ENCODE measurements at regions not wholly inside any gene's neighbourhood (a gene's known extent, or its start where the extent isn't known, plus 50 kb on each side); places are given as distances from the start of the nearest gene placed in this dataset.

DNA sequence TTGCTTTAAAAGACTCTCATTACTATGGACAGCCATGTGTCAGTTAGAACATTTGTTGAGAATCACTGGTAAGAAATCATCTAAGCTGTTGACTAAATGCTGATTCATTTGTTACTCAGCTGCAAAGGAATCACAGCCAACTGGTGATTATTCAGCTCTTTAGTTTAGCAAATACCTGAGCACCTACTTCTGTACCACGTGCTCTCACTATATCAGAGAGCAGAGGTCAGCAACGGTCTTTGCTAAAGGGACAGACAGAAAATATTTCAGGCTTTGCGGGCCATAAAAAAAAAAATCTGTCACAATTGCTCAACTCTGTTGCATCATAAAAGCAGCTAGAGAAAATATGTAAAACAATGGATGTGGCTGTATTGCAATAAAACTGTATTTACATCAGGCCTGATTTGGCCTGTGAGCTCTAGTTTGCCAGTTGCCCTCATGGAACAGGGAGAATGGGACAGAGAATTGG lies 377.6 kb downstream of the DNAH5 start:
- no peak for TF ChIP-seq EZH2phosphoT487 (IDR thresholded peaks at IDR 0.05)
- TF ChIP-seq EZH2 (IDR thresholded peaks at IDR 0.05): no peak
- TF ChIP-seq, protein P1, sequence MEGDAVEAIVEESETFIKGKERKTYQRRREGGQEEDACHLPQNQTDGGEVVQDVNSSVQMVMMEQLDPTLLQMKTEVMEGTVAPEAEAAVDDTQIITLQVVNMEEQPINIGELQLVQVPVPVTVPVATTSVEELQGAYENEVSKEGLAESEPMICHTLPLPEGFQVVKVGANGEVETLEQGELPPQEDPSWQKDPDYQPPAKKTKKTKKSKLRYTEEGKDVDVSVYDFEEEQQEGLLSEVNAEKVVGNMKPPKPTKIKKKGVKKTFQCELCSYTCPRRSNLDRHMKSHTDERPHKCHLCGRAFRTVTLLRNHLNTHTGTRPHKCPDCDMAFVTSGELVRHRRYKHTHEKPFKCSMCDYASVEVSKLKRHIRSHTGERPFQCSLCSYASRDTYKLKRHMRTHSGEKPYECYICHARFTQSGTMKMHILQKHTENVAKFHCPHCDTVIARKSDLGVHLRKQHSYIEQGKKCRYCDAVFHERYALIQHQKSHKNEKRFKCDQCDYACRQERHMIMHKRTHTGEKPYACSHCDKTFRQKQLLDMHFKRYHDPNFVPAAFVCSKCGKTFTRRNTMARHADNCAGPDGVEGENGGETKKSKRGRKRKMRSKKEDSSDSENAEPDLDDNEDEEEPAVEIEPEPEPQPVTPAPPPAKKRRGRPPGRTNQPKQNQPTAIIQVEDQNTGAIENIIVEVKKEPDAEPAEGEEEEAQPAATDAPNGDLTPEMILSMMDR (IDR thresholded peaks at IDR 0.05): no peak
- H3K27me3 Mint-ChIP-seq (ENCODE audit: insufficient read depth, low read depth): no peaks in the 10 kb centered on the region
- H3K4me3 Mint-ChIP-seq: no peak overlapping the region
- H3K9me3 ChIP-seq (ENCODE audit: low read depth): no peaks in the 10 kb centered on the region
- H3K4me2 ChIP-seq: no peak overlapping the region
- H3K9me3 Mint-ChIP-seq: no peaks in the 10 kb centered on the region
- no peaks in the 10 kb centered on the region for H3K79me2 ChIP-seq (ENCODE audit: low read depth)
- no peaks in the 10 kb centered on the region for H3K36me3 Mint-ChIP-seq
- no peaks in the 10 kb centered on the region for H3K27me3 ChIP-seq
- no peak overlapping the region for H2AFZ ChIP-seq (replicated peaks)
- no peak for DNase-seq (ENCODE audit: low spot score)
- no peak overlapping the region for H3K27ac ChIP-seq
- no peaks in the 10 kb centered on the region for H3K4me1 ChIP-seq
- H3K4me1 Mint-ChIP-seq: no peaks in the 10 kb centered on the region
- no peaks in the 10 kb centered on the region for H3F3A ChIP-seq (ENCODE audit: low read depth)
- H3K27ac Mint-ChIP-seq: no peak overlapping the region
- no peak overlapping the region for H3K4me3 ChIP-seq
- no peaks in the 10 kb centered on the region for H4K20me1 ChIP-seq (ENCODE audit: low read depth)
- H3K36me3 ChIP-seq: no peaks in the 10 kb centered on the region
- H3K9ac ChIP-seq: no peak overlapping the region

DNA sequence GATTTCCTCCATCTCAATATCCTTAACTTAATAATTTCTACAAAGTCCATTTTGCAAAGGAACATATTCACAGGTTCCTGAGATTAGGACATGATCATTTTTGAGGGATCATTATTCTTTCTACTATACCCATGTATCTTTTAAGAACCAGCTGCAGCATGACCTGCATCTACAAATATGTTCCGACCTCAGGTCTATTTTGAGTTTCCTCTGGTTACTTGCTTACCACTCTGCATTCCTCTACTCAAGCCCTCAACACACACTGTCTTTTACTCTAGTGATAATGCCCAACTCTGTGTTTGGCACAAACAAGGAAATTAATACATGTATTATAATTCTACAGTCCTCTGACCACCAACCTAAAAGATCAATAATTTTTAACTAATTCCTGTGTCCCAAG lies 386.1 kb downstream of the DNAH5 start:
- H3K4me1 Mint-ChIP-seq: no peaks in the 10 kb centered on the region
- H2AFZ ChIP-seq (replicated peaks): no peak overlapping the region
- H3F3A ChIP-seq (ENCODE audit: low read depth): no peaks in the 10 kb centered on the region
- H3K9me3 Mint-ChIP-seq: no peaks in the 10 kb centered on the region
- H3K9ac ChIP-seq: no peak overlapping the region
- no peaks in the 10 kb centered on the region for H3K36me3 ChIP-seq
- H3K9me3 ChIP-seq (ENCODE audit: low read depth): no peaks in the 10 kb centered on the region
- H3K4me3 ChIP-seq: no peak overlapping the region
- no peak for DNase-seq (ENCODE audit: low spot score)
- H3K4me3 Mint-ChIP-seq: no peak overlapping the region
- H3K27me3 Mint-ChIP-seq (ENCODE audit: insufficient read depth, low read depth): peaks cover 2% of the 10 kb centered on the region
- H3K4me2 ChIP-seq: no peak overlapping the region
- H3K4me1 ChIP-seq: no peaks in the 10 kb centered on the region
- TF ChIP-seq, protein P1 (IDR thresholded peaks at IDR 0.05): no peak
- TF ChIP-seq EZH2 (IDR thresholded peaks at IDR 0.05): no peak
- no peaks in the 10 kb centered on the region for H3K27me3 ChIP-seq
- no peaks in the 10 kb centered on the region for H3K36me3 Mint-ChIP-seq
- H3K27ac Mint-ChIP-seq: no peak overlapping the region
- H4K20me1 ChIP-seq (ENCODE audit: low read depth): no peaks in the 10 kb centered on the region
- H3K79me2 ChIP-seq (ENCODE audit: low read depth): no peaks in the 10 kb centered on the region
- H3K27ac ChIP-seq: no peak overlapping the region

DNA sequence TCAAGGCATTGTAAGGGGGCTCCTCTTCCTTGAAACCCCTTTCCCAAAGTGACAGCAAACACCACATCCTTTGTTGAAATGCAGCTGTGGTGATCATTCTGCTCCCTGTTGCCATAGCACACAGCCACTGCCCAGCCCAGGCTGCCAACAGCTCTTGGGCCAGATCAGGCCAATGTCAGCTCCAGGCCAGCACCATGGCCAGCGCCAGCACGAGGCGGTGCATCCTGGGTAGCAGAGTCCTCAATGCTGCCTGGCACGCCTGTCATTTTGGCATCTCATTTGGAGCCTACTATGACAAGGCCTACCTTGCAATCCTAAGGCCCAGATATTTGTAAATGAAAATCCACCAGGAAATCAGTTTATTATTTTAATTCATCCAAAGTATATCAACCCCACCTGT lies 390.6 kb downstream of the DNAH5 start:
- Histone ChIP-seq H3K4me1 (peaks cover 7% of the 10 kb centered on the region), H3K36me3 (no peaks in the 10 kb centered on the region), H3K27me3 (no peaks in the 10 kb centered on the region), H3K4me2 (no peak overlapping the region), H2AFZ (replicated peaks) (no peak overlapping the region), H3K9me3 (ENCODE audit: low read depth) (no peaks in the 10 kb centered on the region), H3K79me2 (ENCODE audit: low read depth) (no peaks in the 10 kb centered on the region), H3K4me3 (no peak overlapping the region), H3K27ac (no peak overlapping the region), H3K9ac (no peak overlapping the region), H4K20me1 (ENCODE audit: low read depth) (no peaks in the 10 kb centered on the region), H3F3A (ENCODE audit: low read depth) (no peaks in the 10 kb centered on the region)
- peak; percentile 76 for DNase-seq (ENCODE audit: low spot score)
- Mint-ChIP-seq H3K36me3 (no peaks in the 10 kb centered on the region), H3K27me3 (ENCODE audit: insufficient read depth, low read depth) (peaks cover 2% of the 10 kb centered on the region), H3K4me3 (no peak overlapping the region), H3K4me1 (no peaks in the 10 kb centered on the region), H3K27ac (no peak overlapping the region), H3K9me3 (no peaks in the 10 kb centered on the region)
- TF ChIP-seq EZH2phosphoT487 (IDR thresholded peaks at IDR 0.05) (no peak), EZH2 (IDR thresholded peaks at IDR 0.05) (no peak)
- TF ChIP-seq, protein P1 (IDR thresholded peaks at IDR 0.05): no peak
